WTC11 (cell line): ENCODE measurements at regions not wholly inside any gene's neighbourhood (a gene's known extent, or its start where the extent isn't known, plus 50 kb on each side); places are given as distances from the start of the nearest gene placed in this dataset.

ENCODE experiments used
- ESRRA ChIP-seq: sonication (generic); formaldehyde crosslinking; IDR thresholded peaks from 2 replicates; pipeline ENCODE4 v1.8.1; 2022; ENCODE audit warnings: mild to moderate bottlenecking, missing genetic modification reagents, borderline replicate concordance
- SMAD4 ChIP-seq: sonication (generic); formaldehyde crosslinking; IDR thresholded peaks from 2 replicates; pipeline ENCODE4 v1.8.0; 2022; ENCODE audit warnings: mild to moderate bottlenecking, missing genetic modification reagents
- TF ChIP-seq, protein P1 (sequence below): fragments of 200-600 bp; IDR thresholded peaks from 2 replicates; pipeline ENCODE4 v1.8.0; 2022; ENCODE audit warnings: antibody characterized with exemption
- TF ChIP-seq, protein P2 (sequence below): sonication (generic); formaldehyde crosslinking; IDR thresholded peaks from 2 replicates; pipeline ENCODE4 v1.8.1; 2022; ENCODE audit warnings: missing genetic modification reagents, borderline replicate concordance

DNA sequence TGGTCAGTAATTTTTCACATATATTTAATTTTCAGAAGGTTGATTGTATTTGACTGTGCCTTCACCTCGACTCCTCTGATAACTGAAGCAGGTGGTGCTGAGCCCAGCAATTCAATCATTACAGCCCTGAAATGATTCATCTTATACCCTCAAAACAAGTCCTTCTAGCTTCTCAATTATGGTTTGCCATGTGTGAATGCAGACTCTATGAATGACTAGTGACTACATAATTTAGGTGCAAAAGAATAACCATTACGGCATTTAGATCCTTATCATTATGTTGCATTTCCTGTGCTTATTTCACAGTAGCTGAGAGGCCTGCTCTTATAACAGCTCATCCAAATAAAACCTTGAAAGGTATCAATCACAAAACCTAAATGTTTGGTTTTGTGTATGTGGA, 54.0 kb upstream of the COL11A1 start:
- TF ChIP-seq, protein P1, sequence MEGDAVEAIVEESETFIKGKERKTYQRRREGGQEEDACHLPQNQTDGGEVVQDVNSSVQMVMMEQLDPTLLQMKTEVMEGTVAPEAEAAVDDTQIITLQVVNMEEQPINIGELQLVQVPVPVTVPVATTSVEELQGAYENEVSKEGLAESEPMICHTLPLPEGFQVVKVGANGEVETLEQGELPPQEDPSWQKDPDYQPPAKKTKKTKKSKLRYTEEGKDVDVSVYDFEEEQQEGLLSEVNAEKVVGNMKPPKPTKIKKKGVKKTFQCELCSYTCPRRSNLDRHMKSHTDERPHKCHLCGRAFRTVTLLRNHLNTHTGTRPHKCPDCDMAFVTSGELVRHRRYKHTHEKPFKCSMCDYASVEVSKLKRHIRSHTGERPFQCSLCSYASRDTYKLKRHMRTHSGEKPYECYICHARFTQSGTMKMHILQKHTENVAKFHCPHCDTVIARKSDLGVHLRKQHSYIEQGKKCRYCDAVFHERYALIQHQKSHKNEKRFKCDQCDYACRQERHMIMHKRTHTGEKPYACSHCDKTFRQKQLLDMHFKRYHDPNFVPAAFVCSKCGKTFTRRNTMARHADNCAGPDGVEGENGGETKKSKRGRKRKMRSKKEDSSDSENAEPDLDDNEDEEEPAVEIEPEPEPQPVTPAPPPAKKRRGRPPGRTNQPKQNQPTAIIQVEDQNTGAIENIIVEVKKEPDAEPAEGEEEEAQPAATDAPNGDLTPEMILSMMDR, result no peak
- TF ChIP-seq SMAD4 (CRISPR knock-in tag) (no peak), ESRRA (CRISPR knock-in tag) (no peak)
- TF ChIP-seq, protein P2, sequence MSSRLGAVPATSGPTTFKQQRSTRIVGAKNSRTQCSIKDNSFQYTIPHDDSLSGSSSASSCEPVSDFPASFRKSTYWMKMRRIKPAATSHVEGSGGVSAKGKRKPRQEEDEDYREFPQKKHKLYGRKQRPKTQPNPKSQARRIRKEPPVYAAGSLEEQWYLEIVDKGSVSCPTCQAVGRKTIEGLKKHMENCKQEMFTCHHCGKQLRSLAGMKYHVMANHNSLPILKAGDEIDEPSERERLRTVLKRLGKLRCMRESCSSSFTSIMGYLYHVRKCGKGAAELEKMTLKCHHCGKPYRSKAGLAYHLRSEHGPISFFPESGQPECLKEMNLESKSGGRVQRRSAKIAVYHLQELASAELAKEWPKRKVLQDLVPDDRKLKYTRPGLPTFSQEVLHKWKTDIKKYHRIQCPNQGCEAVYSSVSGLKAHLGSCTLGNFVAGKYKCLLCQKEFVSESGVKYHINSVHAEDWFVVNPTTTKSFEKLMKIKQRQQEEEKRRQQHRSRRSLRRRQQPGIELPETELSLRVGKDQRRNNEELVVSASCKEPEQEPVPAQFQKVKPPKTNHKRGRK (CRISPR knock-in tag), result no peak
